GM23338 (cell line): ENCODE measurements at regions not wholly inside any gene's neighbourhood (a gene's known extent, or its start where the extent isn't known, plus 50 kb on each side); places are given as distances from the start of the nearest gene placed in this dataset.

Experiments
- ATAC-seq: fragments of 200-7000 bp; cut with Tn5 transposase; 3 replicates; pipeline ENCODE4 v1.9.1; 2020
- DNase-seq: peaks from one replicate; pipeline ENCODE4 v3.0.0-alpha.2; 2015; ENCODE audit warnings: low spot score
- H2AFZ ChIP-seq: fragments of 200-600 bp; sonication (generic); 2 replicates; pipeline ENCODE4 v1.8.0; 2016; ENCODE audit warnings: antibody characterized with exemption, mild to moderate bottlenecking, moderate library complexity
- H3F3A ChIP-seq: fragments of 200-600 bp; sonication (generic); replicated peaks from 2 replicates; pipeline ENCODE4 v1.8.0; 2017; ENCODE audit warnings: antibody characterized with exemption, mixed run types, low read depth
- H3K27ac ChIP-seq: fragments of 200-600 bp; sonication (generic); 2 replicates; pipeline ENCODE4 v1.6.1; 2016; ENCODE audit warnings: low read depth
- H3K27me3 ChIP-seq: fragments of 200-600 bp; sonication (generic); 2 replicates; pipeline ENCODE4 v1.8.0; 2016; ENCODE audit warnings: mild to moderate bottlenecking, mixed run types, moderate library complexity; ENCODE audit not compliant: insufficient read depth
- H3K36me3 ChIP-seq: fragments of 200-600 bp; sonication (generic); 2 replicates; pipeline ENCODE4 v1.8.0; 2016; ENCODE audit warnings: mild to moderate bottlenecking; ENCODE audit not compliant: insufficient read depth
- H3K4me1 ChIP-seq: fragments of 200-600 bp; sonication (generic); 2 replicates; pipeline ENCODE4 v1.8.0; 2016; ENCODE audit warnings: mild to moderate bottlenecking, moderate library complexity; ENCODE audit not compliant: insufficient read depth
- H3K4me2 ChIP-seq: fragments of 200-600 bp; sonication (generic); 2 replicates; pipeline ENCODE4 v1.7.1; 2017; ENCODE audit warnings: mixed run types
- H3K4me3 ChIP-seq: fragments of 200-600 bp; sonication (generic); 2 replicates; pipeline ENCODE4 v1.6.1; 2016; ENCODE audit warnings: mixed run types
- H3K79me2 ChIP-seq: fragments of 200-600 bp; sonication (generic); replicated peaks from 2 replicates; pipeline ENCODE4 v1.8.0; 2017; ENCODE audit warnings: mild to moderate bottlenecking; ENCODE audit not compliant: insufficient read depth
- H3K9me2 ChIP-seq: fragments of 200-600 bp; sonication (generic); 2 replicates; pipeline ENCODE4 v1.8.0; 2017; ENCODE audit not compliant: insufficient read depth
- H4K20me1 ChIP-seq: fragments of 200-600 bp; sonication (generic); replicated peaks from 2 replicates; pipeline ENCODE4 v1.8.0; 2017; ENCODE audit warnings: mild to moderate bottlenecking; ENCODE audit not compliant: insufficient read depth
- H3K27ac Mint-ChIP-seq: 2 replicates; pipeline ENCODE4 v1.8.0; 2020; ENCODE audit warnings: inconsistent platforms, mild to moderate bottlenecking, moderate library complexity, mixed read lengths
- H3K27me3 Mint-ChIP-seq: 3 replicates; pipeline ENCODE4 v1.8.0; 2022; ENCODE audit warnings: low read depth, mild to moderate bottlenecking, moderate library complexity, mixed read lengths, inconsistent platforms; ENCODE audit not compliant: insufficient read depth, poor library complexity
- H3K36me3 Mint-ChIP-seq: 3 replicates; pipeline ENCODE4 v1.8.0; 2021; ENCODE audit warnings: low read depth, mild to moderate bottlenecking, inconsistent platforms, moderate library complexity, mixed read lengths
- H3K4me1 Mint-ChIP-seq: 3 replicates; pipeline ENCODE4 v1.8.0; 2020; ENCODE audit warnings: mild to moderate bottlenecking, inconsistent platforms, mixed read lengths
- H3K4me3 Mint-ChIP-seq: 3 replicates; pipeline ENCODE4 v1.8.0; 2021; ENCODE audit warnings: moderate library complexity, mild to moderate bottlenecking, inconsistent platforms, mixed read lengths
- H3K9me3 Mint-ChIP-seq: 3 replicates; pipeline ENCODE4 v1.8.0; 2020; ENCODE audit warnings: moderate library complexity, mild to moderate bottlenecking, inconsistent platforms, mixed read lengths
- CREB1 ChIP-seq: fragments of 250-450 bp; sonication (Bioruptor Pico); IDR thresholded peaks from 2 replicates; pipeline ENCODE4 v1.5.0; 2020; ENCODE audit warnings: low read depth, mild to moderate bottlenecking, moderate library complexity
- CTCF ChIP-seq, 2 experiments: fragments of 200-600 bp in 1 of 2; sonication (generic) in 1 of 2; conservative IDR thresholded peaks; 2 replicates each; pipeline versions ENCODE4 v1.5.1 to v1.6.1; 2016 to 2017; ENCODE audit warnings: antibody characterized with exemption in 2 of 2, low read depth in 2 of 2, mild to moderate bottlenecking in 2 of 2, moderate library complexity in 1 of 2
- ETS1 ChIP-seq: IDR thresholded peaks from 2 replicates; pipeline ENCODE4 v1.6.1; 2016; ENCODE audit warnings: antibody characterized with exemption
- EZH2 ChIP-seq: fragments of 200-600 bp; sonication (generic); IDR thresholded peaks from one replicate; pipeline ENCODE4 v1.8.0; 2017; ENCODE audit warnings: antibody characterized with exemption, mild to moderate bottlenecking, low read depth; ENCODE audit not compliant: unreplicated experiment
- EZH2phosphoT487 ChIP-seq: fragments of 200-600 bp; sonication (generic); IDR thresholded peaks from one replicate; pipeline ENCODE4 v1.8.1; 2018; ENCODE audit warnings: antibody characterized with exemption; ENCODE audit not compliant: unreplicated experiment
- JUNB ChIP-seq: IDR thresholded peaks from one replicate; pipeline ENCODE4 v1.6.1; 2016; ENCODE audit warnings: antibody characterized with exemption; ENCODE audit not compliant: unreplicated experiment
- NANOG ChIP-seq: IDR thresholded peaks from 2 replicates; pipeline ENCODE4 v1.6.1; 2016; ENCODE audit warnings: antibody characterized with exemption, borderline replicate concordance
- POLR2AphosphoS5 ChIP-seq: IDR thresholded peaks from 2 replicates; pipeline ENCODE4 v1.6.1; 2016; ENCODE audit warnings: antibody characterized with exemption, low read depth
- REST ChIP-seq: IDR thresholded peaks from one replicate; pipeline ENCODE4 v1.6.1; 2018; ENCODE audit warnings: antibody characterized with exemption; ENCODE audit not compliant: unreplicated experiment
- STAT1 ChIP-seq: IDR thresholded peaks from one replicate; pipeline ENCODE4 v1.6.1; 2016; ENCODE audit warnings: antibody characterized with exemption; ENCODE audit not compliant: unreplicated experiment
- ZNF114 ChIP-seq: fragments of 250-450 bp; sonication (Bioruptor Pico); IDR thresholded peaks from 2 replicates; pipeline ENCODE4 v1.5.0; 2020; ENCODE audit warnings: mild to moderate bottlenecking, moderate library complexity
- ZNF331 ChIP-seq: fragments of 250-450 bp; sonication (Bioruptor Pico); IDR thresholded peaks from 2 replicates; pipeline ENCODE4 v1.5.0; 2020; ENCODE audit warnings: low read depth, mild to moderate bottlenecking, moderate library complexity
- ZNF462 ChIP-seq: fragments of 250-450 bp; sonication (Bioruptor Pico); IDR thresholded peaks from 2 replicates; pipeline ENCODE4 v1.5.0; 2020; ENCODE audit warnings: mild to moderate bottlenecking, moderate library complexity

GRCh38 chr10:6356280-6356793 is 153.6 kb downstream of the PFKFB3 start:
- Histone ChIP-seq H3K36me3 (no peaks in the 10 kb centered on the region; the same call in 1 of the 2 replicates), H3K27me3 (no peaks in the 10 kb centered on the region), H3K79me2 (no peaks in the 10 kb centered on the region), H3K4me1 (no peaks in the 10 kb centered on the region), H4K20me1 (no peaks in the 10 kb centered on the region), H3K27ac (no peak overlapping the region), H2AFZ (no peak overlapping the region), H3K4me2 (no peak overlapping the region), H3F3A (no peaks in the 10 kb centered on the region), H3K9me2 (no peaks in the 10 kb centered on the region), H3K4me3 (no peak overlapping the region)
- no peaks in the 10 kb centered on the region for H3K27me3 Mint-ChIP-seq
- DNase-seq (no peak), ATAC-seq (no peak)
- H3K4me3 Mint-ChIP-seq, result no peak overlapping the region
- peaks cover 29% of the 10 kb centered on the region for H3K9me3 Mint-ChIP-seq
- no peaks in the 10 kb centered on the region for H3K4me1 Mint-ChIP-seq
- TF ChIP-seq ZNF462 (CRISPR knock-in tag), result no peak
- TF ChIP-seq CTCF (conservative IDR thresholded peaks at IDR 0.05; ENCODE audit: low read depth in 2 of 2), result no peak
- no peak for TF ChIP-seq NANOG
- no peak for TF ChIP-seq REST
- TF ChIP-seq ZNF114 (CRISPR knock-in tag), result no peak
- TF ChIP-seq CREB1 (CRISPR knock-in tag), result no peak
- TF ChIP-seq STAT1, result no peak
- no peak for TF ChIP-seq ETS1
- no peak for TF ChIP-seq EZH2
- no peak for TF ChIP-seq ZNF331 (CRISPR knock-in tag)
- no peak for TF ChIP-seq POLR2AphosphoS5
- no peak for TF ChIP-seq EZH2phosphoT487
- TF ChIP-seq JUNB, result no peak
- no peak overlapping the region for H3K27ac Mint-ChIP-seq
- H3K36me3 Mint-ChIP-seq, result peaks cover 9% of the 10 kb centered on the region; the same call in 2 of the 3 replicates
